SK-N-MC (cell line): ENCODE measurements at regions not wholly inside any gene's neighbourhood (a gene's known extent, or its start where the extent isn't known, plus 50 kb on each side); places are given as distances from the start of the nearest gene placed in this dataset.

Experiments used
- EZH2 ChIP-seq: fragments of 200-600 bp; sonication (generic); IDR thresholded peaks from one replicate; pipeline ENCODE4 v1.6.1; 2017; ENCODE audit warnings: antibody characterized with exemption
- POLR2AphosphoS5 ChIP-seq: IDR thresholded peaks from 2 replicates; pipeline ENCODE4 v1.6.1; 2012; ENCODE audit warnings: mild to moderate bottlenecking, low read depth, low read length, borderline replicate concordance

- TF ChIP-seq POLR2AphosphoS5, result no peak
- no peak for TF ChIP-seq EZH2
Observed at GRCh38 chr11:133738624-133739023, 106.7 kb downstream of the SPATA19 start.
